ENCODE measurements at regions not wholly inside any gene's neighbourhood (a gene's known extent, or its start where the extent isn't known, plus 50 kb on each side); places are given as distances from the start of the nearest gene placed in this dataset.

DNA sequence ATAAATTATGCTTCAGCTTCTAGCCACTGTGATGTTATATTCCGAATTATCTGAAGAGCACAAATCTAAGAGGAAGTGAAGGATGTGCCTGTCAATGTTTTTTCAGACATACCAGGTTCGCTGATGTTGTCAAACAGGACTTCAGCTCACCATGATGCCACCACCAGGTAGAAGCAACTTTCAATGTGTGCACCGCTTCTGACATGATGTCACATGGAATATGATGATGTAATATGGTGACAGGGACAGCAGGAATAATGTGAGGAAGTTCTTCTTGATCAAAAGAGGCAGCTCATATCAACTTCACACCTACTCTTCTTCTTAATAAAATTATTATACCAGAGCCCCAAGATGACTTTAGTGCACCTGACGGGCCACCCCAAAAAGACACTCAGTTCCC is 893.2 kb downstream of the BCL11A start (continued):
- TF ChIP-seq E2F6 (IDR thresholded peaks at IDR 0.05; ENCODE audit: borderline replicate concordance, low read depth) (no peak), RAD21 (conservative IDR thresholded peaks at IDR 0.05 in 1 of 2, IDR thresholded peaks at IDR 0.05 in 1 of 2) (no peak), KDM5A (IDR thresholded peaks at IDR 0.05) (no peak), RCOR1 (IDR thresholded peaks at IDR 0.05; ENCODE audit: low read depth, low read length) (no peak), POLR2AphosphoS2 (conservative IDR thresholded peaks at IDR 0.05; ENCODE audit: low read length) (no peak), CHD4 (IDR thresholded peaks at IDR 0.05; ENCODE audit: borderline replicate concordance) (no peak)
- TF ChIP-seq, protein P1, sequence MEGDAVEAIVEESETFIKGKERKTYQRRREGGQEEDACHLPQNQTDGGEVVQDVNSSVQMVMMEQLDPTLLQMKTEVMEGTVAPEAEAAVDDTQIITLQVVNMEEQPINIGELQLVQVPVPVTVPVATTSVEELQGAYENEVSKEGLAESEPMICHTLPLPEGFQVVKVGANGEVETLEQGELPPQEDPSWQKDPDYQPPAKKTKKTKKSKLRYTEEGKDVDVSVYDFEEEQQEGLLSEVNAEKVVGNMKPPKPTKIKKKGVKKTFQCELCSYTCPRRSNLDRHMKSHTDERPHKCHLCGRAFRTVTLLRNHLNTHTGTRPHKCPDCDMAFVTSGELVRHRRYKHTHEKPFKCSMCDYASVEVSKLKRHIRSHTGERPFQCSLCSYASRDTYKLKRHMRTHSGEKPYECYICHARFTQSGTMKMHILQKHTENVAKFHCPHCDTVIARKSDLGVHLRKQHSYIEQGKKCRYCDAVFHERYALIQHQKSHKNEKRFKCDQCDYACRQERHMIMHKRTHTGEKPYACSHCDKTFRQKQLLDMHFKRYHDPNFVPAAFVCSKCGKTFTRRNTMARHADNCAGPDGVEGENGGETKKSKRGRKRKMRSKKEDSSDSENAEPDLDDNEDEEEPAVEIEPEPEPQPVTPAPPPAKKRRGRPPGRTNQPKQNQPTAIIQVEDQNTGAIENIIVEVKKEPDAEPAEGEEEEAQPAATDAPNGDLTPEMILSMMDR (IDR thresholded peaks at IDR 0.05) = no peak

DNA sequence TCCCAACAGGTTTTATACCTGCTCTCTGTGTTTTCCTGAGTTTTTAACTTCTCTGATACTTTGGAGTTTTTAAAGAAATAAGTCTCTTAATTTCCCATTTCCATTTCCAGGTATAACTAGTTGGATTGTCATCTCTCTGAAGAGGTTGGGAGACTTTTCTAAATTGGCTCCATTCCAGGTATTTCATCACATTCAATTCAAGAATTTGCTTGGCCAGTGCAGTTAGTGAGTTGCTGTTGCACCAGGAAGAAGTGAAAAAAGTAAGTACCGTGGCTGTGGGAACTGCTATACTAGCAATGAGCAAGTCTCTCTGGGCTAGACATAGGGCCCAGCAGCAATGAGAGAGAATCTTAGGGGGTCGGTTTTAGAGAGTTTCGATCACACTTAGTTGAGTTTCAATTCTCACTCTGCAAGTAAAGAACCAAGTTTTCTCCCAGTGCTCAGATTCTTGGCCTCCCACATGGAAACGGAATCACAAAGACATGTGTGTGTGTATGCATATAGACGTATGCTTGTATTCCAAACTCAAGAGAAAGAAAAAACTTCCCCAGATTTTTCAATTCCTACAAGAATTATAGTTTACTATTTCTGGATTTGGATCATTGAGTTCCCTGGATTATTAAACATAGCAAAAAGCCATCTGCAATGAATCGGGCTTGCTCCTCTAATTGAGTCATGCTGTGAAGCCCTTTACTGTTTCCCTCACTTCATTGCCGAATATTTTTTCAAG is 894.4 kb downstream of the BCL11A start:
- TF ChIP-seq E2F6 (IDR thresholded peaks at IDR 0.05; ENCODE audit: borderline replicate concordance, low read depth) (no peak), FOSL2 (IDR thresholded peaks at IDR 0.05) (no peak), FOSL2 (CRISPR knock-in tag; IDR thresholded peaks at IDR 0.05) (no peak), RCOR1 (IDR thresholded peaks at IDR 0.05; ENCODE audit: low read depth, low read length) (no peak), GATA3 (IDR thresholded peaks at IDR 0.05; ENCODE audit: borderline replicate concordance) (no peak), ZSCAN20 (CRISPR knock-in tag; IDR thresholded peaks at IDR 0.05) (no peak), CBX2 (IDR thresholded peaks at IDR 0.05; ENCODE audit: borderline replicate concordance, low read depth) (no peak), ZFP36 (IDR thresholded peaks at IDR 0.05; ENCODE audit: borderline replicate concordance, partially characterized antibody) (no peak), HOXB5 (CRISPR knock-in tag; IDR thresholded peaks at IDR 0.05) (no peak), HEYL (CRISPR knock-in tag; IDR thresholded peaks at IDR 0.05) (no peak), CEBPB (IDR thresholded peaks at IDR 0.05) (no peak), EP300 (IDR thresholded peaks at IDR 0.05) (no peak), MAZ (IDR thresholded peaks at IDR 0.05; ENCODE audit: borderline replicate concordance, low read depth, low read length) (no peak), SMC3 (IDR thresholded peaks at IDR 0.05) (no peak), TFCP2L1 (CRISPR knock-in tag; IDR thresholded peaks at IDR 0.05) (no peak), BCL3 (IDR thresholded peaks at IDR 0.05) (no peak), PHF8 (IDR thresholded peaks at IDR 0.05; ENCODE audit: borderline replicate concordance, low read depth) (no peak), POLR2AphosphoS2 (conservative IDR thresholded peaks at IDR 0.05; ENCODE audit: low read length) (no peak), RFX5 (IDR thresholded peaks at IDR 0.05) (no peak)
- TF ChIP-seq, protein P2, sequence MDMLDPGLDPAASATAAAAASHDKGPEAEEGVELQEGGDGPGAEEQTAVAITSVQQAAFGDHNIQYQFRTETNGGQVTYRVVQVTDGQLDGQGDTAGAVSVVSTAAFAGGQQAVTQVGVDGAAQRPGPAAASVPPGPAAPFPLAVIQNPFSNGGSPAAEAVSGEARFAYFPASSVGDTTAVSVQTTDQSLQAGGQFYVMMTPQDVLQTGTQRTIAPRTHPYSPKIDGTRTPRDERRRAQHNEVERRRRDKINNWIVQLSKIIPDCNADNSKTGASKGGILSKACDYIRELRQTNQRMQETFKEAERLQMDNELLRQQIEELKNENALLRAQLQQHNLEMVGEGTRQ (IDR thresholded peaks at IDR 0.05) = no peak
- TF ChIP-seq, protein P1 (IDR thresholded peaks at IDR 0.05) = no peak
- ChIA-PET POLR2A (no interaction called here), CTCF (no interaction called here)
- H3K4me3 ChIP-seq = no peak overlapping the region
- H3K4me2 ChIP-seq = no peak overlapping the region
- no peaks in the 10 kb centered on the region for H3K4me1 ChIP-seq
- H3K9me3 ChIP-seq = no peaks in the 10 kb centered on the region
- FAIRE-seq (no peak), DNase-seq (ENCODE audit: low read depth in 1 of 2, low spot score in 1 of 2) (no peak), ATAC-seq (no peak)
- no peak overlapping the region for H3K27ac ChIP-seq
- WGBS (ENCODE audit: missing lambda C conversion rate) = 14% methylated on average over 7 of the region's 7 CpGs

All from A549 (cell line).